B cell (primary cell): ENCODE measurements at regions not wholly inside any gene's neighbourhood (a gene's known extent, or its start where the extent isn't known, plus 50 kb on each side); places are given as distances from the start of the nearest gene placed in this dataset.

Source experiments
- EZH2 ChIP-seq: IDR thresholded peaks from 2 replicates; pipeline ENCODE4 v1.6.1; 2012; ENCODE audit warnings: borderline replicate concordance, low read depth, mild to moderate bottlenecking, moderate library complexity, low read length; ENCODE audit not compliant: insufficient read depth, poor library complexity, severe bottlenecking
- TF ChIP-seq, protein P1 (sequence below): fragments of 200-600 bp; IDR thresholded peaks from one replicate; pipeline ENCODE4 v1.8.0; 2022; ENCODE audit warnings: antibody characterized with exemption, mild to moderate bottlenecking

DNA sequence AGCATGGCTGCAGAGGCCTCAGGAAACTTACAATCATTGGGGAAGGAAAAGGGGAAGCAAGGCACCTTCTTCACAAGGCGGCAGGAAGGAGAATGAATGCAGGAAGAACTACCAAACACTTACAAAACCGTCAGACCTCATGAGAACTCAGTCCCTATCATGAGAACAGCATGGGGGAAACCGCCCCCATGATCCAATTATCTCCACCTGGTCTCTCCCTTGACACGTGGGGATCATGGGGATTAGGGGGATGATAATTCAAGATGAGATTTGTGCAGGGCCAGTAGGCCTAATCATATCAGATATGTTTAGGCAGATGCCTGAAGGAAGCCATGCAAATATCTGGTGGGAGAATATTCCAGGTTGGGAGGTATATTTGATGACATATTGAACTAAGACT is 1176.4 kb upstream of the CDH18 start:
- TF ChIP-seq, protein P1, sequence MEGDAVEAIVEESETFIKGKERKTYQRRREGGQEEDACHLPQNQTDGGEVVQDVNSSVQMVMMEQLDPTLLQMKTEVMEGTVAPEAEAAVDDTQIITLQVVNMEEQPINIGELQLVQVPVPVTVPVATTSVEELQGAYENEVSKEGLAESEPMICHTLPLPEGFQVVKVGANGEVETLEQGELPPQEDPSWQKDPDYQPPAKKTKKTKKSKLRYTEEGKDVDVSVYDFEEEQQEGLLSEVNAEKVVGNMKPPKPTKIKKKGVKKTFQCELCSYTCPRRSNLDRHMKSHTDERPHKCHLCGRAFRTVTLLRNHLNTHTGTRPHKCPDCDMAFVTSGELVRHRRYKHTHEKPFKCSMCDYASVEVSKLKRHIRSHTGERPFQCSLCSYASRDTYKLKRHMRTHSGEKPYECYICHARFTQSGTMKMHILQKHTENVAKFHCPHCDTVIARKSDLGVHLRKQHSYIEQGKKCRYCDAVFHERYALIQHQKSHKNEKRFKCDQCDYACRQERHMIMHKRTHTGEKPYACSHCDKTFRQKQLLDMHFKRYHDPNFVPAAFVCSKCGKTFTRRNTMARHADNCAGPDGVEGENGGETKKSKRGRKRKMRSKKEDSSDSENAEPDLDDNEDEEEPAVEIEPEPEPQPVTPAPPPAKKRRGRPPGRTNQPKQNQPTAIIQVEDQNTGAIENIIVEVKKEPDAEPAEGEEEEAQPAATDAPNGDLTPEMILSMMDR: no peak
- no peak for TF ChIP-seq EZH2
